ENCODE measurements at regions not wholly inside any gene's neighbourhood (a gene's known extent, or its start where the extent isn't known, plus 50 kb on each side); places are given as distances from the start of the nearest gene placed in this dataset.

GRCh38 chr2:63699549-63699839, 110.7 kb downstream of the MDH1 start:
- TF ChIP-seq RFX5 (IDR thresholded peaks at IDR 0.05) = no peak
- no peak for TF ChIP-seq CTCF (IDR thresholded peaks at IDR 0.05)
- no peak for TF ChIP-seq SREBF2 (IDR thresholded peaks at IDR 0.05)
